Sigmoid colon (tissue), 3 donors: ENCODE measurements at regions not wholly inside any gene's neighbourhood (a gene's known extent, or its start where the extent isn't known, plus 50 kb on each side); places are given as distances from the start of the nearest gene placed in this dataset.

ENCODE experiments used
- CTCF ChIP-seq, 4 experiments: fragments of 450-650 bp in 3 of 4; fragments of 200-600 bp in 1 of 4; IDR thresholded peaks; one replicate each; pipeline ENCODE4 v1.5.1; 2016 to 2019; ENCODE audit warnings: antibody characterized with exemption in 4 of 4, mild to moderate bottlenecking in 3 of 4, moderate library complexity in 2 of 4
- POLR2A ChIP-seq, 2 donors: fragments of 450-650 bp; IDR thresholded peaks; one replicate each; pipeline ENCODE4 v1.6.1; 2016; ENCODE audit warnings: antibody characterized with exemption in 2 of 2, mild to moderate bottlenecking in 2 of 2, moderate library complexity in 2 of 2

- TF ChIP-seq POLR2A (IDR thresholded peaks at IDR 0.05) (no peak), CTCF (IDR thresholded peaks at IDR 0.05) (no peak)
Observed at GRCh38 chr5:159518371-159518770, 188.1 kb upstream of the IL12B start.
